Brain microvascular endothelial cell (primary cell): ENCODE measurements at regions not wholly inside any gene's neighbourhood (a gene's known extent, or its start where the extent isn't known, plus 50 kb on each side); places are given as distances from the start of the nearest gene placed in this dataset.

Experiments
- DNase-seq: peaks from one replicate; pipeline ENCODE4 v3.0.0-alpha.2; 2020
- H3K27ac ChIP-seq: fragments of 250-450 bp; sonication (Bioruptor Pico); 2 replicates; pipeline ENCODE4 v1.5.1; 2020; ENCODE audit warnings: mild to moderate bottlenecking, moderate library complexity
- H3K27me3 ChIP-seq: fragments of 250-450 bp; sonication (Bioruptor Pico); replicated peaks from 2 replicates; pipeline ENCODE4 v1.5.1; 2020; ENCODE audit warnings: mild to moderate bottlenecking
- H3K36me3 ChIP-seq: fragments of 250-450 bp; sonication (Bioruptor Pico); replicated peaks from 2 replicates; pipeline ENCODE4 v1.5.1; 2020; ENCODE audit warnings: mild to moderate bottlenecking
- H3K4me3 ChIP-seq: 2 replicates; pipeline ENCODE4 v1.5.1; 2011; ENCODE audit warnings: low read depth, mild to moderate bottlenecking, control low read depth, low read length, moderate library complexity
- CTCF ChIP-seq: IDR thresholded peaks from 2 replicates; pipeline ENCODE4 v1.5.1; 2011; ENCODE audit warnings: low read depth, mild to moderate bottlenecking, moderate library complexity, low read length, control low read depth, inconsistent platforms; ENCODE audit errors: missing control alignments
- in situ Hi-C: cut with HindIII; loops from 2 replicates; pipeline ENCODE4 v1.10.0; 2017; ENCODE audit warnings: low sequenced_read_pairs, low pct_ligation_motif_present

- no peak overlapping the region for H3K27ac ChIP-seq
- DNase-seq, result no peak
- in situ Hi-C loops, result no loop called here
- no peak for TF ChIP-seq CTCF
- no peaks in the 10 kb centered on the region for H3K27me3 ChIP-seq
- H3K4me3 ChIP-seq, result no peak overlapping the region
- no peaks in the 10 kb centered on the region for H3K36me3 ChIP-seq
Measured at GRCh38 chr7:12879139-12879538, 191.7 kb downstream of the ARL4A start.

- Histone ChIP-seq H3K27me3 (no peaks in the 10 kb centered on the region), H3K4me3 (no peak overlapping the region), H3K36me3 (no peaks in the 10 kb centered on the region), H3K27ac (no peak overlapping the region)
- in situ Hi-C loops, result no loop called here
- no peak for TF ChIP-seq CTCF
- no peak for DNase-seq
Measured at GRCh38 chr7:12881712-12882111, 194.3 kb downstream of the ARL4A start.

- H3K27ac ChIP-seq, result no peak overlapping the region
- no peak for TF ChIP-seq CTCF
- in situ Hi-C loops, result no loop called here
- no peak for DNase-seq
- H3K4me3 ChIP-seq, result no peak overlapping the region
- H3K36me3 ChIP-seq, result no peaks in the 10 kb centered on the region
- H3K27me3 ChIP-seq, result no peaks in the 10 kb centered on the region
Measured at GRCh38 chr7:12882710-12883109, 195.3 kb downstream of the ARL4A start.

GRCh38 chr7:12884033-12884432 is 196.6 kb downstream of the ARL4A start:
- Histone ChIP-seq H3K27ac (no peak overlapping the region), H3K4me3 (no peak overlapping the region), H3K27me3 (no peaks in the 10 kb centered on the region), H3K36me3 (no peaks in the 10 kb centered on the region)
- DNase-seq, result no peak
- in situ Hi-C loops, result no loop called here
- no peak for TF ChIP-seq CTCF

- Histone ChIP-seq H3K27ac (no peak overlapping the region), H3K4me3 (no peak overlapping the region), H3K36me3 (no peaks in the 10 kb centered on the region), H3K27me3 (no peaks in the 10 kb centered on the region)
- no peak for DNase-seq
- no peak for TF ChIP-seq CTCF
- in situ Hi-C loops, result no loop called here
Measured at GRCh38 chr7:12884856-12885440, 197.5 kb downstream of the ARL4A start.

- peak; percentile 10 for DNase-seq
- in situ Hi-C loops, result no loop called here
Measured at GRCh38 chr7:12888717-12889116, 201.3 kb downstream of the ARL4A start.

More at GRCh38 chr7:12888717-12889116, 201.3 kb downstream of the ARL4A start:
- TF ChIP-seq CTCF, result no peak
- no peak overlapping the region for H3K27ac ChIP-seq
- H3K4me3 ChIP-seq, result no peak overlapping the region
- H3K36me3 ChIP-seq, result no peaks in the 10 kb centered on the region
- no peaks in the 10 kb centered on the region for H3K27me3 ChIP-seq
